Effector memory CD4-positive, alpha-beta T cell (primary cell): ENCODE measurements at regions not wholly inside any gene's neighbourhood (a gene's known extent, or its start where the extent isn't known, plus 50 kb on each side); places are given as distances from the start of the nearest gene placed in this dataset.

Source experiments
- DNase-seq, 3 donors: peaks; one replicate each; pipeline ENCODE4 v3.0.0-alpha.2; 2020
- H3K27ac ChIP-seq: 2 replicates; pipeline ENCODE4 v1.7.0; 2013; ENCODE audit warnings: mild to moderate bottlenecking, low read length, moderate library complexity; ENCODE audit not compliant: insufficient read depth, poor library complexity, severe bottlenecking
- H3K27me3 ChIP-seq: replicated peaks from 2 replicates; pipeline ENCODE4 v1.7.0; 2013; ENCODE audit warnings: mild to moderate bottlenecking, low read length; ENCODE audit not compliant: insufficient read depth, control insufficient read depth, poor library complexity, severe bottlenecking
- H3K36me3 ChIP-seq: 2 replicates; pipeline ENCODE4 v1.7.0; 2013; ENCODE audit warnings: mild to moderate bottlenecking, low read length, moderate library complexity; ENCODE audit not compliant: control insufficient read depth, insufficient read depth
- H3K4me1 ChIP-seq: 2 replicates; pipeline ENCODE4 v1.7.0; 2013; ENCODE audit warnings: low read length, mild to moderate bottlenecking; ENCODE audit not compliant: control insufficient read depth, insufficient read depth, poor library complexity, severe bottlenecking
- H3K4me3 ChIP-seq: 2 replicates; pipeline ENCODE4 v1.7.0; 2013; ENCODE audit warnings: low read length, low read depth, mild to moderate bottlenecking; ENCODE audit not compliant: insufficient read depth, poor library complexity, severe bottlenecking
- H3K9me3 ChIP-seq: 2 replicates; pipeline ENCODE4 v1.7.0; 2013; ENCODE audit warnings: mild to moderate bottlenecking, low read length, moderate library complexity; ENCODE audit not compliant: control insufficient read depth

DNA sequence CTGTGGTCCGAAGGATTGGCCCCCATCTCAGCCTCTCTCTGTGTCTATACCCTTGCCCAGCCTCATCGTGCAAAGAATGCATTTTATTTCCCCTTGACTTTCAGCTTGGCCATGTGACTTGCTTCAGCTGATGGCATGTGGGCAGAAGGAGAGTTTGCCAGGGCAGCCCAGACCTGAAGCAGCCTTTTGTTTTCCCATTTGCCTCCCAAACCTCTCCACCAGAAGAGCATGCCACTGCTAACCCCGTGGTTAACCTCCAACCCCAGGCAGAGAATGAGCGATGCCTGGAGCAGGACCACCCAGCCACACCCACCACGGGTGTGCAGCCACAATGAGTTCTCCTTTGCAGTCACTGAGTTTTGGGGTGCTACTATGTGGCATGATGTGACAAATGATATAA is 136.4 kb downstream of the SETD4 start:
- DNase-seq: no peak
- no peaks in the 10 kb centered on the region for H3K36me3 ChIP-seq
- H3K4me1 ChIP-seq: no peaks in the 10 kb centered on the region
- no peak overlapping the region for H3K4me3 ChIP-seq
- H3K27me3 ChIP-seq: no peaks in the 10 kb centered on the region
- no peaks in the 10 kb centered on the region for H3K9me3 ChIP-seq
- H3K27ac ChIP-seq: no peak overlapping the region

DNA sequence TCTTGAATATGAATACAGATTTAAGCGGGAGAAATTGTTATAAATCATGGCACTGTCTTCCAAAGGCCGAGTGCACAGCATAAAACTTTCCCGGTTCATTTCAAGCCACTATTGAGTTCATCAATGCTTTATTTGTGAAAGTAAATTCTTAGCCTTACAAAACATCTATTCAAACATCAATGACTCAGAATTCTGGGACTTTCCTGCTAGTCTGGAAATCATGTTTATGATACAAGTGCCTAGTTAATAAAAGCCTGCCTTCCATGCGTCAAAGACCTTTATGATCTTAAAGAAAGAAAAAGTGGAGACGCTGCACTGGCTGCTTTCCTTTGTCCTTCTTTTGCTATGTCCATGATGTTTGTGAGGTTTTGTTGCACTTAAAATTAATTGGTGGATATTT is 137.7 kb downstream of the SETD4 start:
- Histone ChIP-seq H3K36me3 (no peaks in the 10 kb centered on the region), H3K27ac (no peak overlapping the region), H3K27me3 (no peaks in the 10 kb centered on the region), H3K4me3 (no peak overlapping the region), H3K9me3 (no peaks in the 10 kb centered on the region), H3K4me1 (no peaks in the 10 kb centered on the region)
- no peak for DNase-seq

DNA sequence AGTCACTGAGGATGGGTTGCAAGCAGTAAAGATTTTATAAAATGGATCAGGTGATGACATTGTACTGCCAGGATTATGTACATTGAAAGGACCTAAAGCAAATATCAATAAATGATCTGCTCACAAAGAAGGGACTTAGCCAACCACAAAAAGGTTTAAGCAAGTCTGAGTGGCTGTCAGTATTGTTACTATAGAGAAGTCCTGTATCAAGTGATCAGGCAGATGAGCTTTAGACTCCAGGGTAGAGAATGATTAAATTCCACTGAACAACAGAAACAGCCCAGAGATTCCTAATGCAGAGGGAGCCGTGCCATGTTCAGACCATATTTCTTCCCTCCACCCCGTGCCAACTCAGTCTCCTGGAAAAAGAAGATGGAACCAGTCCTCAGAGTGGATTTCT is 138.9 kb downstream of the SETD4 start:
- no peak overlapping the region for H3K4me3 ChIP-seq
- H3K27ac ChIP-seq: no peak overlapping the region
- no peaks in the 10 kb centered on the region for H3K27me3 ChIP-seq
- no peak for DNase-seq
- H3K9me3 ChIP-seq: no peaks in the 10 kb centered on the region
- no peaks in the 10 kb centered on the region for H3K4me1 ChIP-seq
- H3K36me3 ChIP-seq: no peaks in the 10 kb centered on the region

DNA sequence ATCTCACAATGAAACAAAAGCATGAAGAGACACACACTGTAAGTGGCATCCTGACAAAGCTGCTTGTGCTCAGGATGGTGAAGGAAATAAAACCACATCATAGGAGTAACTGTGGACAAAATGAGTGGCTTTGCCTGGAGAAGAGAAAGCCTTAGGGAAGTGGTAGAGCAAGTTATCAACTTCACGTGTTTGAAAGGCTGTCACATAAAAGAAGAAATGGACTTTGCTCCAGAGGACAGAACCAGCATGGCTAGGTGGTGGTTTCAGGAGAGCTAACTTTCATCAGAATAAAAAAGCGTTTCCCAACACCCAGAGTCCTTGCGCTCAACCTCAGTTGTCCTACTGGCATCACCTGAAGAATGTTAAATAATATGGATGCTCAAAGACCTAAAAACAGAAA is 139.9 kb downstream of the SETD4 start:
- no peaks in the 10 kb centered on the region for H3K9me3 ChIP-seq
- H3K27ac ChIP-seq: no peak overlapping the region
- no peaks in the 10 kb centered on the region for H3K4me1 ChIP-seq
- no peaks in the 10 kb centered on the region for H3K27me3 ChIP-seq
- no peak overlapping the region for H3K4me3 ChIP-seq
- no peak for DNase-seq
- no peaks in the 10 kb centered on the region for H3K36me3 ChIP-seq

GRCh38 chr21:35915030-35915429 is 145.3 kb downstream of the SETD4 start:
- no peak overlapping the region for H3K4me3 ChIP-seq
- no peaks in the 10 kb centered on the region for H3K36me3 ChIP-seq
- H3K27me3 ChIP-seq: no peaks in the 10 kb centered on the region
- no peak for DNase-seq
- no peaks in the 10 kb centered on the region for H3K4me1 ChIP-seq
- H3K27ac ChIP-seq: no peak overlapping the region
- H3K9me3 ChIP-seq: no peaks in the 10 kb centered on the region

GRCh38 chr21:35911412-35912191 is 148.7 kb downstream of the SETD4 start:
- no peaks in the 10 kb centered on the region for H3K9me3 ChIP-seq
- no peak overlapping the region for H3K27ac ChIP-seq
- H3K4me3 ChIP-seq: no peak overlapping the region
- DNase-seq: no peak
- no peaks in the 10 kb centered on the region for H3K36me3 ChIP-seq
- H3K27me3 ChIP-seq: peaks cover 4% of the 10 kb centered on the region
- H3K4me1 ChIP-seq: no peaks in the 10 kb centered on the region

- Histone ChIP-seq H3K36me3 (no peaks in the 10 kb centered on the region), H3K27ac (no peak overlapping the region), H3K9me3 (no peaks in the 10 kb centered on the region), H3K27me3 (peaks cover 4% of the 10 kb centered on the region), H3K4me1 (no peaks in the 10 kb centered on the region), H3K4me3 (no peak overlapping the region)
- no peak for DNase-seq
These were observed 150.7 kb downstream of the SETD4 start for GRCh38 chr21:35909456-35910223.

DNA sequence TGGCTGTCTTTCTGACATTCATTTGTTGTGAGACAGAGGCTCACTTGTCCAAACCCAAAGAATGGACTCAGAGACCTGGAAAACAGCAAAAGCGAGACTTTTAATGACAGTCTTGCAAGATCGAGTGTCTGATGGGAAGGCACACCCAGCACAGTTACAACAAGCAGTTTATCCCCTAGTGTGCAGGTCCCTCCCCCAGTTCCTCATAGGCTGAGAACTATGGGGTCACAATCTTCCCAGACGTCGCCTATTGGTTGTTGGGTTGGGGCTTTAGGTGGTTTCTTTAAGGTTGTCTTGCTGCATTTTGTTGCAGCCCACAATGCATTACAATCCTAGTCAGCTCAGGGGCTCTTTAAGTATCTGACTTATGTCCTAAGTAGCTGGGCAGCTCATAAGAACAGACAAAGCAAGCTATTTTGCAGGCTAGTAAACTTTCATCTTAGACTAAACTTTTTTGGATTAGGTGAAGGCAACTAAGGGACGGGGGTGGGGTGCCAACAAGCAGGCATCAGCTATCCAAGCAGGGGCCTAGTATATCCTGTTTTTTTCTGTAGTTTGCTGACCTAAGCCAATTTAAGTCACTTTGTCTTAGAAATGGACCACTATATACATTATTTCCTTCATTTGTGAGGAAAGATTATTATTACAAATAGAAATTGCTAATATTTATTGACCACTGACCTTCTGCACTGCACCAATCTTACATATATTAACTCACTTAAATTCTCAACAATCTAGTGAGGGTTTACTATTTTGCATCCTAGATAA is 151.8 kb downstream of the SETD4 start:
- Histone ChIP-seq H3K4me3 (no peak overlapping the region), H3K27ac (no peak overlapping the region), H3K4me1 (no peaks in the 10 kb centered on the region), H3K9me3 (no peaks in the 10 kb centered on the region), H3K27me3 (peaks cover 4% of the 10 kb centered on the region), H3K36me3 (no peaks in the 10 kb centered on the region)
- no peak for DNase-seq

DNA sequence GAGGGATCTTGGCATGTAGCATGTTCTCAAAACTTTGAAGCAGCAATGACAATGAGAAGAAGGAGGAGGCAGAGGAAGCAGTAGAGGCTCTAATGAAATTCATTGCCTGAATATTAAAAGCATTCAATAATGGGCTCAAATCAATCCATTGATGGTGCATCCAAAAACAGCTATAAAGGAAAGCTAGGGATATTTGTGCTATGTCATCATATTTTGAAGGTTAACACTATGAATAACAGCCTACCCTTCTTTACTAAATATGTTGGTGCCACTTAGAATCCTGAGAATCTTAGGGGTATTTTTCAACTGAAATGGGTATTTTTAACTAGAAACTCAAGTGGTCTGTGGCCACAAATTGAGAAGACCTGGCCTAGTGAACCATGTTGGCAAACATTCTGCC is 153.7 kb downstream of the SETD4 start:
- Histone ChIP-seq H3K27ac (no peak overlapping the region), H3K9me3 (no peaks in the 10 kb centered on the region)

DNA sequence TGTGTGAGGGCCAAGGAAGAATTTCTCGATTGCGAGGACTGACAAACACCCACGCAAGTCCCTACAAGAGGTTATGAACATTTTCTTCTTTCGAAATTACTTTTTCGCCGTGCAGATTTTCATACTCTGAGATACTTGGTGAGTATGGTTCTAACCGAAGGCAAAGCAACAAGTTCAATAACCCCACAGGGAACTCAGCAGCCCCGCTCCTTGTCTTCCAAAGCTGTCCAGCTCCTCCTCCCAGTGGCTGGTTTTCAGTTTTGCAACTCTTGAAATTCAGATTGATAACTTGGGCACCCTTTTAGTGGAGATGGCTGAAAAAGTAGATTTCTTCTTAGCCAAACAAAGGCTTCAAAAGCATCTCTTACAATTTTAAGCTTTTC is 154.4 kb downstream of the SETD4 start:
- H3K4me1 ChIP-seq: no peaks in the 10 kb centered on the region
- H3K27ac ChIP-seq: no peak overlapping the region
- peaks cover 4% of the 10 kb centered on the region for H3K27me3 ChIP-seq
- H3K36me3 ChIP-seq: no peaks in the 10 kb centered on the region
- DNase-seq: no peak
- no peaks in the 10 kb centered on the region for H3K9me3 ChIP-seq
- no peak overlapping the region for H3K4me3 ChIP-seq

More for the DNA sequence above, 153.7 kb downstream of the SETD4 start:
- H3K4me3 ChIP-seq: no peak overlapping the region
- DNase-seq: no peak
- H3K4me1 ChIP-seq: no peaks in the 10 kb centered on the region
- no peaks in the 10 kb centered on the region for H3K36me3 ChIP-seq
- peaks cover 4% of the 10 kb centered on the region for H3K27me3 ChIP-seq
